ENCODE measurements at regions not wholly inside any gene's neighbourhood (a gene's known extent, or its start where the extent isn't known, plus 50 kb on each side); places are given as distances from the start of the nearest gene placed in this dataset.
"Not testable (repeated sequence)": the region's sequence is repeated elsewhere in the genome, so short reads cannot be mapped to it uniquely, and the experiment has no call there.

- CTCF ChIA-PET: no interaction called here
- Mint-ChIP-seq H3K27me3 (no peaks in the 10 kb centered on the region), H3K27ac (no peak overlapping the region), H3K4me1 (ENCODE audit: low read depth) (no peaks in the 10 kb centered on the region), H3K9me3 (no peaks in the 10 kb centered on the region), H3K4me3 (no peak overlapping the region), H3K36me3 (ENCODE audit: low read depth) (no peaks in the 10 kb centered on the region)
- no peak for TF ChIP-seq CTCF (IDR thresholded peaks at IDR 0.05)
- POLR2A ChIA-PET: no interaction called here
- intact Hi-C loops (cut with micrococcal nuclease): no loop called here
- DNase-seq: no peak
- no peak for ATAC-seq
Observed at GRCh38 chr4:87716371-87717265, 66.5 kb downstream of the DMP1 start.

- no peaks in the 10 kb centered on the region for H3K9me3 Mint-ChIP-seq
- no peaks in the 10 kb centered on the region for H3K4me1 Mint-ChIP-seq (ENCODE audit: low read depth)
- H3K4me3 Mint-ChIP-seq: no peak overlapping the region
- TF ChIP-seq CTCF (IDR thresholded peaks at IDR 0.05): no peak
- no peak overlapping the region for H3K27ac Mint-ChIP-seq
- H3K36me3 Mint-ChIP-seq (ENCODE audit: low read depth): no peaks in the 10 kb centered on the region
- ATAC-seq (no peak), DNase-seq (no peak)
- CTCF ChIA-PET: no interaction called here
- intact Hi-C loops (cut with micrococcal nuclease): no loop called here
- POLR2A ChIA-PET: no interaction called here
- H3K27me3 Mint-ChIP-seq: no peaks in the 10 kb centered on the region
Observed at GRCh38 chr4:87717276-87718031, 67.4 kb downstream of the DMP1 start.

DNA sequence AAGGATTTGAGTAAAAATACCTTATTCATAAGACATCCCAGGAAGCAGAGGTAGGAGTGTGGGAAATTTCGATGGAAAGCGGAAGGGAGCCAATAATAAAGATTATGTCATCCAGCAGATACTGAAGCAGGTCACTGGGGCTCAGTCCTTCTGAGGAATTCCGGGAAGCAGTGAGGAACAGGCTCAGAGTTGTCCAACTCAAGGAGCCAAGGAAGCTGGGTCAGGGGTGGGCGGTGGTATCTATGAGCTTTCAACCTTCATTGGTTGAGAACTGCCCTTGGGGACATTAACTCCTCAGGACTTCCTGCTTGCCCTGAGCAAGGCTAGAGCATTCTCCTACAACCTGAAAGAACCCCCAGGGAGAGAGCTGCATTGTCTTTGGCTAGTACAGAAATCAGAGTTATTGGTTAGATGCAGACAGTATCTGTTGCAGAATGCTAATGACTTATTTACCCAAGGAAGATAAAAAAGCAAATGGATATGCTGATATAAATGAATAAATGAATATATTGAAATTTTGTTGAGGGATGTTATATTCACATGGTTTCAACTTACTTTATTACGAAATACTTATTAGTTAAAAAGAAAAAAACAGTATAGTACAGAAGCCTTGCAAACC, 68.2 kb downstream of the DMP1 start:
- CTCF ChIA-PET: interaction anchor here (1.0 kb wide), 1 partner anchor 11 kb away, joined by 3 read pairs; no protein-coding TSS in a partner anchor
- ATAC-seq (no peak), DNase-seq (no peak)
- TF ChIP-seq CTCF (IDR thresholded peaks at IDR 0.05): no peak
- POLR2A ChIA-PET: no interaction called here
- H3K4me1 Mint-ChIP-seq (ENCODE audit: low read depth): no peaks in the 10 kb centered on the region
- no peak overlapping the region for H3K4me3 Mint-ChIP-seq
- H3K9me3 Mint-ChIP-seq: no peaks in the 10 kb centered on the region
- H3K27me3 Mint-ChIP-seq: no peaks in the 10 kb centered on the region
- intact Hi-C loops (cut with micrococcal nuclease): no loop called here
- H3K36me3 Mint-ChIP-seq (ENCODE audit: low read depth): no peaks in the 10 kb centered on the region
- H3K27ac Mint-ChIP-seq: no peak overlapping the region

DNA sequence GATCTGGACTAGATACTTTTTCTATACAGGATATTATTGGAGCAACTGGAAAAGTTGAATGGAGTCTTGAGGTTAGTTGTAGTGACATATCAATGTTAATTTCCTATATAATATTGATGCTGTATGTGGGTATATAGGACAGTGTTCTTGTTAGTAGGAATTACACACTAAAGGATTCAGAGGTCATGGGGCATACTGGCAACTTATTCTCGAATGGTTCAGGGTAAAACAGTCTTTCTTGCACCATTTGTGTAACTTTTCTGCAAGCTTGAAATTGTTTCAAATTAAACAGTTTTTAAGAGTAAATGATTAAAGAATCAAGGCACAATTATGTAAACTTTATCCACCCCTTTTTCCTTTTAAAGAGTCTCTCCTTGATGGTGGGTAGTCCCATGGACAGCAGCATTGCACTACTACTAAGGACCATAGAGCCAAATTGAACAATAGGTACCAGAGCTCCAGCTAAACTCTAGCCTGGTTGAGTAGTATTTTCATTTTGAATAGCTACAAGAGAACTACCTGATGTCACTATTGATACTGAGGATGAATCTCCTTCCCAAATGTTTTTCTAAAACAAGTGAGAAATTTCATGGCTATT, 70.1 kb downstream of the DMP1 start:
- H3K27me3 Mint-ChIP-seq: no peaks in the 10 kb centered on the region
- H3K36me3 Mint-ChIP-seq (ENCODE audit: low read depth): no peaks in the 10 kb centered on the region
- intact Hi-C loops (cut with micrococcal nuclease): no loop called here
- no peak overlapping the region for H3K27ac Mint-ChIP-seq
- no peak overlapping the region for H3K4me3 Mint-ChIP-seq
- CTCF ChIA-PET: no interaction called here
- no peak for ATAC-seq
- DNase-seq: no peak
- H3K4me1 Mint-ChIP-seq (ENCODE audit: low read depth): no peaks in the 10 kb centered on the region
- TF ChIP-seq CTCF (IDR thresholded peaks at IDR 0.05): no peak
- POLR2A ChIA-PET: no interaction called here
- peaks cover 7% of the 10 kb centered on the region for H3K9me3 Mint-ChIP-seq

DNA sequence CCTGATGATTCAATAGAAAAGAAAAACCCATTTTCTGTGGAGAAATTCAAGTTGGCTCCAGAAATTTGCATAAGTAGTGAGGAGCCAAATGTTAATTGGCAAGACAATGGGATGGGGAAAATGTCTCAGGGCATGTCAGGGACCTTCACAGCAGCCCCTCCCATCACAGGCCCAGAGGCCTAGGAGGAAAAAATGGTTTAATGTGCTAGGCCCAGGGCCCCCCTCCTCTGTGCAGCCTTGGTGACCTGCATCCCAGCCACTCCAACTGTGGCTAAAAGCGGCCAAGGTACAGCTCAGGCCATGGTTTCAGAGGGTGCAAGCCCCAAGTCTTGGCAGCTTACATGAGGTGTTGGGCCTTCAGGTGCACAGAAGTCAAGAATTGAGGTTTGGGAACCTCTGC, 74.1 kb upstream of the IBSP start:
- intact Hi-C loops (cut with micrococcal nuclease); CTCF ChIA-PET; ATAC-seq; H3K4me1 Mint-ChIP-seq (ENCODE audit: low read depth); POLR2A ChIA-PET; H3K27me3 Mint-ChIP-seq; H3K4me3 Mint-ChIP-seq; DNase-seq; H3K9me3 Mint-ChIP-seq; H3K27ac Mint-ChIP-seq; H3K36me3 Mint-ChIP-seq (ENCODE audit: low read depth): not testable (repeated sequence)

All from activated CD8-positive, alpha-beta T cell treated with anti-CD3 and anti-CD28 coated beads for 36 hours (primary cell).